SIG-M5 treated with dmso at 0.1 percent for 504 hours (cell line): ENCODE measurements at regions not wholly inside any gene's neighbourhood (a gene's known extent, or its start where the extent isn't known, plus 50 kb on each side); places are given as distances from the start of the nearest gene placed in this dataset.

ENCODE experiments used
- DNase-seq: peaks from one replicate; lab custom pipeline; 2025; ENCODE audit not compliant: unreplicated experiment; lab: John Stamatoyannopoulos, UW

DNA sequence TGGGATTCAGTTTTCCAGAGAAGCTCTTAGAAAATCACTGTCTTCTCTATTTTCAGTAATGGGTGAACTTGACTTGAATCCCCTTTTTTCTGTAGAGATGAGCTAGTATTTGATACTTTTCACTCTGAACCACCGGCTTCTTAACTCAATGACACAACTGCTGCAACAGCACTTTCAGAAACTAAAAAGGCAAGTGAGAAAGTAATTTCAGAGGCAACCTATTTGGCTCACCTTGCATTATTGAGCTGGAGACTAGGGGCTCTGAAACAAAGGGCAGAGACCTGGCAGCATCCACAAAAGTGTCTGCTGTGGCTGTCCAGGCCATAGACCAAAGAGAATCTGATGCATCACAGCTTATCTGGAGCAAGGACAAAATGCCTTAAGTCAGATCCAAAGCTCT is 289.8 kb upstream of the IRAK1BP1 start:
- no peak for DNase-seq

DNA sequence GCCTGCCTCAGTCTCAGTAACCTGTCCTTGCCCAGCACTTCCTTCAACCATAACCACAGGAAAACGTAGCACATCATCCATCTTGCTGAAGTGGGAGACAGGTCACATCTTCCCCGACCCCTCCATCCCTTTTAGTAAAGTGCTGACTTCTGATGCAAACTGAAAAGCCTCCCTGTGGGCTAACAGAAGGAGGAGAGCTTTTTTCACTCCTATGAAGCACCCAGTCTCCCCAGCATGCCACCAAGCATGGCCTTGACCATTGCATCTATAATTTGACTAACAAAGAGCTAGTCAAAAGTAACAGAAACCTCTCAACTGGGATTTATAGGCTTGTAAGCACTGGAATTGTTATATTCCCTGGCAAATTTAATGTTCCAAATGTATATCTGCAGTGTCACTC is 288.9 kb upstream of the IRAK1BP1 start:
- DNase-seq: no peak

DNA sequence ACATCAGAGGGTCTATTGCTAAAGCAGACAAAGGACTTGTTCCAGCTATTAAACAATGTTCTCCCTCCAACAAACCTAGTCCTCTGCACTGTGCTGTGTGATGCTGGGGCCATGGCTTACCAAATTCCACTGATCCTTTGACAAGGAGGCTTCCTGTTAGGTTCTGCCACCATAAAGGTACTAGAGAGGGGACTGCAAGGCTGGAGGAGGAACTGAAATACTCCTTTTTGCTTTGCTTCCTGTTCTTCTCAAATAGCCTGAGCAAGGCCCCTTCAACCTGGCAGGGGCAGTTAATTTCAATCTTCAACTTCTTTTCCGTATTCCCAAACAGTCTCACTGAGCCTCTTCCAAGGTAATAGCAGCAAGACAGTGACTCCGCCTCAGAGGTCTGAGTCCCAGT is 286.4 kb upstream of the IRAK1BP1 start:
- no peak for DNase-seq

DNA sequence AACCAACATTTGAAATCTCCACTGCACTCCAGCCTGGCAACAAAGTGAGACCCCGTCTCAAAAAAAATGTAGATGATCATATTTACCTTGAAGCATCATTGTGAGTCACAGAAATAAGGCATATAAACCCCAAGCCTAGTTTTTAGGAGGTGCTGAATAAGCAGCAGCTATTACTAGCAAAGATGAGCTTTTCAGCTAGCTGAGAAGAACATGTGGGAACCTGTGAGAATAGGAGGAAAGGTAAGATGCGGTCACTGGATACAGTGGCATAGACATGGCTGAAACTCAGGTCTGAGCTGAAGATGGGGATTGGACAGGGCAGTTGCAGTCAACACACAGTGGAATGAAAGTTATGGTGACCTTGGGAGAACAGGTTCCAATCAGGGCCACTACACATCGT is 284.3 kb upstream of the IRAK1BP1 start:
- DNase-seq: no peak

DNA sequence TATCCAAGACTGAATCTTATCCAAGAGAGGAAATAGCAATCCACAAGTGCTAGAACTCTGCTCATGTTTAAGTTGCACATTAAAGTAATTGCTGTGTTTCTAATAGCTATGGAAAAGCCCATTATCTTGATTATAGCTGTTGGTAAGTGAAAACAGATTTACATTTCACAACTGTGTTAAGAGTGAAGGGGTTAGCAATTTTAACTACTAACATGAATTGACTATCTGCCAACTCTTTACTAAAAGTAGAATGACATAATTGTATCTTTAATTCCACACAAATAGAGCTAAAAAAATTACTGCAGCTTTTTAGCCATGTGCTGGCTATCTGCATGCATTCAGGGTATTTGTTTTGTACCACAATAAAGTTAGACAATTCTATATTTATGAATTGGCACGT is 277.9 kb upstream of the IRAK1BP1 start:
- no peak for DNase-seq

DNA sequence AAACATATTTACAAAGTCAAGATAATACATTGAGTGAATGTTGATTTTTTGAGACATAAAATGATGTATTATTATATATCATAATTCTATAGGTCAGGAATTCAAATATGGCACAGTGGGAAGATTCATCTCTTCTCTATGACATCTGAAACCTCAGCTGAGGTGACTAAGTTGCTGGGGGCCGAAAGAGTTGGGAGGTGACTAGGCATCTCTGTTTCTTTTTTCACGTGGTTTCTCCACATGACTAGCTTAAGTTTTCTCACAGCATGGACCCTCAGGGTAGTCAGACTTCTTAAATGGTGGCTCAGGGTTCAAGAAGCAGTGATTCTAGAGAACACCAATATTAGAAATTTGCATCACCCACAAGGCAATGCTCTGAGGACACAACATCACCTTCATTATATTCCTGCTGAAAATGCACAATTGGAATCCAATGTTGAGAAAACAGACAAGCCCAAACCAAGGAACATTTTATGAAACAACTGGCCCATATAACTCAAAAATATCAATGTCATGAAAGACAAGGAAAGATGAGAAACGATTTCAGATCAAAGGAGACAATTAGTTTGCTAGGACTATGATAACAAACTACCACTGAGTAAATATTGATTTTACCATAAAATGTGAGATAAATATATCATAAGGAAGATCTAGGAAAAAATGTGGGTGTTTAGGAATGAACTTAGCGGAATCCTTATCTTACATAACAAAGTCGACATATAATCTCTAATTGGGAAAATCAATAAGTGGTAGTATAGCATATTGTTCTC is 273.3 kb upstream of the IRAK1BP1 start:
- DNase-seq: no peak

DNA sequence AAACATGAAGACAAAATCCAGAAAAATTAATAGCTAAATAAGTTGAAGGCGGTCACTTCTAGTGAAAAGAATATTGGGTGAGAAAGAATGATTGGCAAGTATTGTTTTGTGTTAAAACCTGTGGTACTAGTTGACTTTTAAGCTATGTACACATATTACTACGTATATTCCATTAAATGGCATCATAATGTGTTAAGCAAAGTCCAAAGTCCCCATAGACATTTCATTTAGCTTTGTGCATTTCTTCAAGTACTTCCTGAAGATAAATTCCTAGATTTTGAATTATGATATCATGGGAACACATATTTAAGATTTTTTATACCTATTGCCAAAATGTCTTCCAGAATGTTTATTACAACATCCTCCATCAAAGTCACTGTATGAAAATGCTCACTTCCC is 272.7 kb upstream of the IRAK1BP1 start:
- no peak for DNase-seq

DNA sequence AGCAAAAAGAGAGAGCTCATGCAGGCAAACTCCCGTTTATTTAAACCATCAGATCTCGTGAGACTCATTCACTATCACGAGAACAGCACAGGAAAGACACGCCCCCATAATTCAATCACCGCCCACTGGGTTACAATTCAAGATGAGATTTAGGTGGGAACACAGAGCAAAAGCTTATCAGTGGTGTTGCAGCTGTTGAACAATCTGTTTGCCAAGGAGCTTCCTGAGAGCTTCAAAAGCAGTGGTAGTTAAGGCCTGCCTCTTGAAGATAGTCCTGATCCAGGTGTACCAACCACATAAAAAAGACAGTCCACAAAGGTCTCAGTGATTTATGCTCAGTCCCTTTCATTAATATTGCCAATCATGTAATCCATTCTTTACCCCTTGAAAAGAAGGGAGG is 269.4 kb upstream of the IRAK1BP1 start:
- DNase-seq: no peak

DNA sequence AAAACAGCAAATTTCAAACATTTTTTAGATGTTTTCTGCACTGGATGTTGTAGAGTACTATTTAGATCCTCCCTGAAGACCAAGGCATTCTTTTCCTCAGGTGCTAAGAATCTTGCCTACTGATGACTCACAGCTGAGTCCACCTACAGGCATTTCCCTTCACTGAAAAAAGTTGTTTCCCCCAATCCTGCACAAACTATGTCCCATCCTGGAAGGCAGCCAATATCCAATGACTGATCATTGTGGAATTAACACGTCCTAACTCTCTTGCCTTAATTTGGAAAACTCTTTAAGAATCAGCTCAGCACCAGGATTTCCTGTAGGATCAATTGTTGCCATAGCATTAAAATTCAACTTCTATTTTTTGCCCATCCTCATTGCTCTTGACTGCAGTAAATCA is 268.4 kb upstream of the IRAK1BP1 start:
- no peak for DNase-seq

DNA sequence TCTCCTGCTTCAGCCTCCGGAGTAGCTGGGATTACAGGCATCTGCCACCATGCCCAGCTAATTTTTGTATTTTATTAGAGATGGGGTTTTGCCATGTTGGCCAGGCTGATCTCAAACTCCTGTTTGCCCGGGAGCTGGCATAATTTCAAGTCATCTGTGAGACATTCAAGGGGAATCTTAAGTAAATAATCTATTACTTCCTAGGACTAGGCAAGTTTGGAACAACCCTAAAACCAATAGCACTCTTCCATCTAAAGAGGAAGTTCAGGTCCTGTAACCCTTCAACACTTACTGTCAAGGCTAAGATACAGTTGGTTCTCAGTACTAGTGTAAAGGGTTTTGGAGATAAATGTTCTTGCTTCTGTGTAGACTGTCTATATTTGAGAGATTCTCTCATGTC is 267.8 kb upstream of the IRAK1BP1 start:
- no peak for DNase-seq

DNA sequence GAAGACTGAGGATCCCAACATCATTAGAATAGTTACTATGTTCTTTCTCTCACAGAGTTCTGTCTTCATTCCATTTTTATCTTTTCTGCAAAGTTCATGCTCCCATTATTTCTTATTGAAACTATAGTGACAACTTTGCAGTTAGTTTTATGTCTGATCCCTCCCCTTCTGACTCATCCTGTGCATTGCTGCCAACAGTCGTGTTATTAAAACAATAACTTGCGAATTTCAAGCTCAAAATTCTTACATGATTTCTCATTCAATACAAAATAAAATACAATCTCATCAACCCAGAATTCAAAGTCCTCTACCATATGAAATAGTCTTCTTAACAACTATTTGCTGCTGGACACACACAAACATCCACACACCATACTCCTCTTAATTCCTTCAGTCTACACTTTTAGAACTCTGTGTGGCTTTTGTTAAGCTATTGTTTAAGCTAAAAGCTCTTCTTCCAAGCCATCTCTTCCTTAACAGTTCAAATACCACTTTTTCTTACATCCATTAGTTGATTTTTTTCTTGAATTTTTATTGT is 261.4 kb upstream of the IRAK1BP1 start:
- DNase-seq: no peak

DNA sequence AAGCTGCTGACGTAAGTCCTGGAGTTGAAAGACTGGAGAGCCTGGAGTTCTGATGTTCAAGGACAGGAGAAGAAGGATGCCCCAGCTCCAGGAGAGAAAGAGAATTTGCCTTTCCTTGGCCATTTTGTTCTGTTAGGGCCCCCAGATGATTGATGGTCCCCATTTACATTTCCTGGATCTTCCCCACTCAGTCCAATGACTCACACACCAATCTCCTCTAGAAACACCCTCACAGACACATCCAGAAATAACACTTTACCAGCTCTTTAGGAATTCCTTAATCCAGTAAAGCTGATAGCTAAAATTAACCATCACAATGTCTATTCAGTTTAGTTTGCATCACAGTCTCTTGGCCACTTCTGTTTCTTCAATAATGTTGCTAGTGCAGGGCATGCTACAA is 260.2 kb upstream of the IRAK1BP1 start:
- no peak for DNase-seq

DNA sequence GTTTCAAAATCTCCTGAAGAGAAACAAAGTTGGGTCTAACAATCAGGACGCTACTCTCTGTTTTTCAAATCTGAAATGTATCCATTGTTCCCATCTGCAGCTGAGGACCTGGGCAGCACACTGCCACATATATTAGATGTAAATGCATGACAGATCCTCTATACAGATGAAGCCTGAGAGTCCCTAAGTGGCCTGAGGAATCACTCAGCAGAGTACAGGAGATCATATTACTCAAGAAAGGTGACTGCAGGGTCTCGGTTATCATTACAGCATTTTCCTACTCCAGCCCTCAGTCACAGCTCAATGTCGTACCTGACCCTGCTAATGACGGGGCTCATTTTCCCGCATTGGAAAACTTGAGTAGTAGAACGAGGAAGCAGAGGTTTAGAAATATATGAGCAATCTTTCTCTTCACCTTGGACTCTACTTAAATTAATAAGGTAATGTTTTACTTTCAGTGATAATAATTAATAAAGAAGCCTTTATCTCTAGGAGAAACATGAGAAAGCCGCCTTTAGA is 256.2 kb upstream of the IRAK1BP1 start:
- DNase-seq: no peak

DNA sequence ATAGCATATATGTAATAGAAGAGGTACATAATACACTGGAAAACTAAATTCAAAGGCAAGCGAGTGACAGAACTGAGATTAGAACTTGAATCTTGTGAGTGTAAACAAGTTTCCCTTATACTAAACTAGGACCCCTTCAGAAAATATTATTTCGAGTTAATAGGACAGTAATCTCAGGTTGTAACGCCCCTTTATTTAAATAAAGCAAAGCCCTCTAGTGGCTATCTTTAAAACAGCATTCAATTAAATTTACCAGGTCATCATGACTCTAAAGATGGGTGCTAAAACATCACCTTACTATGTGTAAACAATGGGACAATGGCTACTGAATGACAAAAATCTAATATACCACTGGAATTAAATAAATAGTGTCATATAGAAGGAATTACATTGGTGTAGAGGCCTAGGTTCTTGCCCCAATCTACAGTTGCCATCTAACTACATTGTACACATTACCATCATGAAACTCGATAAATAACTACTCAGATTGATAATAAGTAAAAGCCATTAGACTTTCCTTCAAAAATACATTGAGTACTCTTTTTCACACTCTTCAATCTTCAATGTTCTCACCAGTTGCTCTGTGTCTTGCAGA is 255.4 kb upstream of the IRAK1BP1 start:
- DNase-seq: no peak

DNA sequence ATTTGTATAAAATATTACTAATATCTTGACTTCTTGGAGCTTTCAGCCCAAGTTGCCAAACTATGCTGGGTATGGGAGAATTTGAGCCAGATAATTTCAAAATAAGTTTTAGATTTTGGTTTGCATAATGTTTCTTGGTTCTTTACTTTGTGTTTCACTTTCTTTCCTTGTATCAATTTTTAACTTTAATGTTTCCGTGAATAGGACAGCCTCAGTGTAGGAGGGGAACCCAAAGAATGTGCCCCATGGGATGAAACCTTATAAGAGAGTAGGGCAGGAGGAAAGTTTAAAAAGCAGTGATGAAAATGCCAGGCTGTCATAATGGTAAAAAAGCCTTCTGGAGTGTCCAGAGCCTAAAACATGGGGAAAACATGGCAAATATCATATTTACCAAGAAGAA is 252.4 kb upstream of the IRAK1BP1 start:
- no peak for DNase-seq

DNA sequence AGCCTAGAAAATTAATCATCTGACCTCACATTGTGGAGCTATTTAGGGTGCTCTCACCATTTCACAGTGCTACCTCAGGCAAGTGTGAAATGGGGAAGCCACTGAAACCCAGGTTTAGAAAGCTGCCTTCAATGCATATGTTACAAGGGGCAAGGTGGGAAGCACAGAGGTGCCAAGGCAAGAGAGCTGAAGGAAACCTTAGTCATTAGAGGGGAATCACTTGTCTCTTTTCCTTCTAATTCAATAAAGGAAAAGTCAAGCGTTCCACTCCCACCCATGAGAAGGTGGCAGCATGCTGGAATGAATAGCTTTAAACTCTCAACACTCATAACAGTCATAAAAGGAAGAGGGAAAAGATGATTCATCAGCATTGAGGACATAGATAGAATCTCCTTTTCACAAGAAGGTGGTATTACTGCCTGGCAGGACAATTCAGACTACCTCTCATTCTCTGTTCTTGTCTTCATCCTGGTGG is 251.9 kb upstream of the IRAK1BP1 start:
- no peak for DNase-seq

DNA sequence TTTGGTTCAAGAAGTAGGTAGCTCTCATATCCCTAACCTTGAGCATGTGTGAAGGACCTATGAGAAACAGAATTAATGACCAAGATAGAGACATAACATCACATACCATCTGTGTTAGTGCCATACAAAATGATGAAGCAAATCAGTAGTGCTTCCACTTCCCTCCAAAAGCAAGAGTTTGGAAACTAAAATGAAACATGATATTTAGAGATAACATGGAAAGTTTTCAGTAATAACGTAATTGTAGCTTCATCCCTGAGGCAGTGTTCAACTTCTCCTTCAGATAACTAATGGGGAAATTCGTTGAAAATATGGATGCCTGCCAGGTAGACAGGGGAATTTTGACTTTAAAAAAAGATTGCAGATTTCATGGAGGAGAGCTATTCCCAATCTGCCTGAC is 248.4 kb upstream of the IRAK1BP1 start:
- no peak for DNase-seq

DNA sequence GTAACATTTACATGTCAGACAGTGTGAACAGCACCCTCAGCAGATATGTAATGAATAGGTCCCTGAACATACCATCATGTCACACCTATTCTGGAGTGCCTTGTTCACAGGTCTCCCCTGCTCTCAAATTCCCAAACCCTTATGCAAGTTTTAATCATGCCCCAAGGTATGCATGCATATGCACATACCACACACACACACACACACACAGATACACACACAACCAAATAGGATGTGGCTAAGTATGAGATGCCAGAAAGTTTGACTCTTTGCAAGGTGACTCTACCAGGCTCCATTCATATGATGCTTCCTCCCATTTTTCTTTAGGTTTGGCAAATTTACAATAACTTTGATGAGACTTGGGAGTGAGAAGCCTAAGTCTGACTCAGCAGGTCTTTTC is 243.8 kb upstream of the IRAK1BP1 start:
- DNase-seq: no peak

DNA sequence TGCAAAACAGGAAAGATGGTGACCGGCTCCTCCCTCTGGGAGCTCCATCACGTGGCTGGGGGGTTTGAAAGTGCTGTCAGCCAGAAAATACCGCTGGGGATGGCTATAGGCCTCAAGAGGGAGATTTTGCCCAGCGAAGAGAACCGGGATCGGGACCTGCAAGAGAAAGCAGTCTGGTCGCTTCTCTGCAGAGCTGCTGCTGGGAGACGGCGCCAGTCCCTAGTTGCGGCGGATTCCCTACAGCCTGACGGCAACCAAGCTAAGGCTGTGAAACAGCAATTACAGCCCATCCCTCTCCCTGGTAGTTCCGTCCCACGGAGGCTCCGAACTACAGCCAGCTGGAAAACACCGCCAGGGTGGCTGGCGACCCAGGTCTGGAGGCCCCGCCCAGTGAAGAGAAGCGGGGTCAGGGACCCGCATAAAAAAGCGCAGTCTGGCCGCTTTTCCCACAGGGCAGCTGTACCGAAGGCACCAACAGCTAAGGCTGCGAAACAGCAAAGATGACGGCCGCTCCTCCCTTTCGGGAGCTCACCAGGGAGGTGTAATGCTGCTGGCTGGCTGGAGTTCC is 238.1 kb upstream of the IRAK1BP1 start:
- no peak for DNase-seq

DNA sequence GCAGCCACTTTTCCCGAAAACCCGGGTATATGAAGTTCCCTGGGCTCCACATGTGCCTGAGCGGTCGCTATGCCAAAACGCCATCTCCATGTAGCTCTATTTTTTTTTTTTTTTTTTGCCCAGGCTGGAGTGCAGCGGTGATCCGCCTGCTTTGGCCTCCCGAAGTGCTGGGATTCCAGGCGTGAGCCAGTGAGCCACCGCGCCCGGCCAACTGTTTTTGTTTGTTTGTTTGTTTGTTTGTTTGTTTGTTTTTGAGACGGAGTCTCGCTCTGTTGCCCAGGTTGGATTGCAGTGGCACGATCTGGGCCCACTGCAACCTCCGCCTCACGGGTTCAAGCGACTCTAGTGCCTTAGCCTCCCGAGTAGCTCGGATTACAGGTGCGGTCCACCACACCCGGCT is 237.5 kb upstream of the IRAK1BP1 start:
- no peak for DNase-seq

DNA sequence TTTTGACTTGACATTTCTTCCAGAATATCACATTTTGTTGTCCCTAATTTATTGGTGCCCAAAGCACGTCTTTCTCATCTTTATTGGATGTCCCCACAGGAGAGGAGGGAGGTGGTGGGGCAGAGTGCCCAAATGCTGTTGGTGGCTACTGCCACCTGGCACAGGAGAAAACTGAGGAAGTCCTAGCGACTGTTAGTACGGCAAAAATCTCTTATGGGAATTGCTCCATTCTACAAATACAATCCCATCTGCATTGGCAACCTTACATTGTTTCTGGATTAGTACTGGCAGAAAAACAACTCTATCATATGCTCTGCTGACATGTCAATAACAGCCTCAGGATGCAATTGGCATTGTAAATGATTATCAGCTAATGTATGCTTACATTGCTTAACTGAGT is 235.4 kb upstream of the IRAK1BP1 start:
- DNase-seq: no peak
